ENCODE measurements at regions not wholly inside any gene's neighbourhood (a gene's known extent, or its start where the extent isn't known, plus 50 kb on each side); places are given as distances from the start of the nearest gene placed in this dataset.
"Not testable (repeated sequence)": the region's sequence is repeated elsewhere in the genome, so short reads cannot be mapped to it uniquely, and the experiment has no call there.

DNA sequence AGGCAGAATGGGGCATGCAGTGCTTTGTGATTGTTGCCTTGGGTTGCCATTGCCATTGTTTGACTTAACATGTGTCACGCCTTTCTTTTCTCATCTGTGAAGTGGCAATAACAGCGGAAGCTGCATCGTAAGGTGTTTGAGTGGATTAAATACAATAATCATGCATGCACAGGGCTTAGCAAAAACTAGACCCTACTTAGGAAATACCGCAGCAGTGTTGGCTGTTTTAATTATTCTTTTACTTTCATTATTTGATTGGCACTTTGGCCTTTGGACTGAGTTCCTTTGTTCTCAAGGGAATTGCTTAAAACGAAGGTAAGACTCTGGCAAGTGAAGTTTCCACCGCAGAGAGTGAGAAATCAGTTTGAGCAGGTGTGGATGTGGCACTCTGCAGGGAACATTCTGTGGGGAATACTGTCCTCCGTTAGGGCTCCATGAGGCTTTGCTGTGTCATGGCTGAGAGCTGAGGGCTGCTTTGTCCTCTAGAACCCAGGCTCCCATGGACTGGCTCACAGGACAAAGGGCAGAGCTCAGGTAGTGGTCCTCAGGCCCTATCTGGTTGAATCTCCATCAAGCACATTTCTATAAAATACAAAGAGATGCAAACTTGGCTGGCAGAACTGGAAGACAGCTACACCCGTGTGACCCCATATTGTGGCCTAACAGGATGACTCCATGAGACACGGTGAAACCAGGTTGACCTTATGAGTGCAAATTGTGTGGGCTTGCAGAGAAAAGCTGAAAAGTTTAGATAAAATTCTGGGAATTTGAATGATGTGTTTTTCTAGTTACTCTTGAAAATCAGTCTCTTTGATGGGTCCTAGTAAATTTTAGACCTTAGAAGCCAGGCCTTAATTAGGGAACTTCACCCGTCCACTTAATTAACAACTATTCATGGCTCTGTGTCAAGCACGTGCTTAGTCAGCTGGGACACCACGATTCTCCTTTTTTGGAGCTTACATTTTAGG lies 407.2 kb downstream of the KCNRG start:
- DNase-seq, result peak; percentile 4

GRCh38 chr13:50424993-50425392 lies 409.7 kb downstream of the KCNRG start:
- DNase-seq, result no peak

DNA sequence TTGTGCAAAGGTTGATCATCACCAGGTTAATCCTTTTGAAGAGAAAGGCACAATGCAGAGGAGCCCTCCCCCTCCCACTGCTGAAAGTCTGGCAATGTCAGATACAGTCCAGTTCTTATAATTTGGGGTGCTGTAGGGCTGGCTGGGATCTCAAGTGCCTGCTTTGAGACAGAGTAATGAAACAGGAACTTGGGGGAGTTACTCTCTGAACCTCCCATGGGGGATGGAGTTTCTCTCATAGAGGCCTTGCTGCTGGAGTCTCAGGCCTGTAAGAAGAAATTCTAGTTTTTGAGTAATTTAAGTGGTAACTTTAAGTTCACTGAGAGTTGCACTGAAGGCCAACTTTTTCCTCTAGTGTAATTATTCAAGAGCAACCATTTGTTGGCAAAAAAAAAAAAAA lies 410.5 kb downstream of the KCNRG start:
- peak; percentile 39 for DNase-seq

GRCh38 chr13:50426927-50427326 lies 411.7 kb downstream of the KCNRG start:
- DNase-seq, result no peak

GRCh38 chr13:50427511-50427910 lies 412.3 kb downstream of the KCNRG start:
- not testable (repeated sequence) for DNase-seq

DNA sequence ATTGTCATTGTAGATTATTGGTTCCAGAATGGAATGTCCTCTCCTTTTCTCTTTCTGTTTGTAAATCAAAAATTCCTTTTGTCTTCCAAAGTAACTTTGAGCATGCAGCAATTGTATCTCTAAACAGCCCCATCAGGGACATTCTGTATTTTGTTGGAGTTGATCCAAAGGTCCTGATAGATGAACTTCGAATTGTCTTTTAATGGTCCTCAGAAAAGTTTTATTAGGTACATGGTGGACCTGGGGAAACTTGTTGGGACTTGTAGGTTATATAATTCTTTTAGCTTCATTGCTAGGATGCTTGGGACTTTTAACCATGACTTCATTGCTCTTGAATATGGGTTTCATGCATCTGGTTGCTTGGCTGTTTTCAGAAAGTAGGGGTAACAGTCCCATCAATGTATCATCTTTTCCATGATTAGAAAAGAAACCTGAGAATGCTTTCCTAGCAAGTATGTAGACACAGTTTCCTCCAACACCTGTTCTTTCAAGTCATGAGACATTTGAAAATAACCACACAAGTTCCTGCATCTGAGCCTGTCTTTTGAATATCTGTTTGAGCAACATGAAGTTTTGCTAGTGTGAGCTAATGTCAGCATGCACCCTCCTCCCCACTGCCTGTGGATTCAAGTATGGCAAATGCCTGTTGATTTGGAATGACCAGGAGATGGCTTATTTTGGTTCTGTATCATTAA lies 413.1 kb downstream of the KCNRG start:
- DNase-seq, result no peak

- no peak for DNase-seq
Measured at GRCh38 chr13:50435011-50435410, 408.5 kb downstream of the DLEU7 start.

DNA sequence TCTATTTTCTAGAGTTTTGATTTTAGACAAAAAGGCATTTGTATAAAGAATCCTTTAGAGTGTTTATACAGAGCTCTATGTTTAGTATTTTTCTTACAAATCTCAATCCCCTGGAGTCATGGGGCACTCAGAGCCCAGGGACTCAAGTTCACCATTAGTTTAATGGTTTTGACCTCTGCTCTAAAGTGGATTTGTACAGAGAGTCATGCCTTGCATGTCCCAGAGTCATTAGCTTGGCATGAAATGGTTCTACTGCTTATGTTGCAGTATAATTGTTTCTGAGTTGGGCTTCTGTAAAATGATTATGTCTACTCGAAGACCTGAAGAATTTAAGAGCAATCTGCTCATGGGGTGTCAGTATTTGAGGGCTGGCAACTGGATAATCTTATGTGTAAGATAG lies 406.2 kb downstream of the DLEU7 start:
- DNase-seq, result no peak

DNA sequence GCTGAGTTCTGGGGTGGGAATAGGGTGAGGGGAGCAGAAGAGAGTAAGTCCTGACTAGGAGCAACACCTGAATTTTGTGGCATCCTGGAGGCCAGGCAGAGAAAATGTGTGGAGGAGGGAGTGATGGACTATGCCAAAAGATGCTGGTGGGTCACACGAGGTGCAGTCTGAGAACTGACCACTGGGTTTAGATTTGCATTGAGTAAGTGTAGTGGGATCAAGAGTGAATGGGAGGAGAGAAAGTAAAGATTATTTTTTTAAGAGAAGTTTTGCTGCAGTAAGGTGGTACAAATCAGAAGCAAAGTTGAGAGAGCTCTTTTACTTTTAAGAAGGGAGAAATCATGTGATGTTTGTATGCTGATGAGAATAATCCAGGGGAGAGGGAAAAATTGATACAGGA lies 405.1 kb downstream of the DLEU7 start:
- no peak for DNase-seq

- no peak for DNase-seq
Measured at GRCh38 chr13:50441130-50441529, 402.4 kb downstream of the DLEU7 start.

DNA sequence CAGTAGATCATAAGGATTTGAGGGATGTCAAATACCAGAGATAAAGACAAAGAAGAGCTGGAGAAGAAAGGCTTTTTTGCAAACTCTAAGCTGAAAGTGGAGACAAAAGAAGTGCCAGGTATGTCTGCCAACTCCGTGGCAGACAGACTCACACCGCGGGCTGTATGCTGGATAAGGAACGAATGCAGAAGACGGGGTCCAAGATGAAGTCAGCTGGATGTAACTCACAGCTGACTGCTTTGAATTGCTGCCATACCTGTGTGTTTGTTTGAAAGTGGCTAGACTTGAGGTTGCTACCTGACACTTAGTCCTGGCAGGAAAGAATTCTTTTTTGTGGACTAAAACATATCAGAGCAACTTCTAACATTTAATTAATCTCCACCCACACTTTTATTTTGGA lies 398.8 kb downstream of the DLEU7 start:
- no peak for DNase-seq

- DNase-seq, result no peak
Measured at GRCh38 chr13:50446611-50447010, 396.9 kb downstream of the DLEU7 start.

DNA sequence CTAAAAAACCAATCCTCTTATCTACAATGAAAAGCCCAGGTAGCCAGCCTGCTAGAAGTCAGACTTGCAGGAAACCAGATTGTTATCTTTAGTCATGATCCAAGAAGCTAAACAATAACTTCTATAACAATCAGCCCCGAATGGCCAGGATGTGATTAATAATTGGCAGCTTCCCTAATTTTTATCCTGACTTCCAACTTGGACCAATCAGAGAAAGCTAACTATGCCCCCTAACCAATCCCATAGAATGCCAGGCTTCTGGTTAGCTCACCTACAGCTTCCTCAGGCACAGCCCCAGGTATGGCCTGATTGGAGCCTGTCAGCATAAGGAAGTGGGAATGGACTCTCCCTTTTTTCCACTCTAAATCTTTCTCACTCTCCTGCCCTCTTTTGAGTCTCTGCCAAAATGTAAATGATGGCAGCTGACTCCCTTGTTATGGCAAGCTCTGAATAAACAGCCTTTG lies 394.9 kb downstream of the DLEU7 start:
- no peak for DNase-seq

- no peak for DNase-seq
Measured at GRCh38 chr13:50449465-50449864, 394.0 kb downstream of the DLEU7 start.

DNA sequence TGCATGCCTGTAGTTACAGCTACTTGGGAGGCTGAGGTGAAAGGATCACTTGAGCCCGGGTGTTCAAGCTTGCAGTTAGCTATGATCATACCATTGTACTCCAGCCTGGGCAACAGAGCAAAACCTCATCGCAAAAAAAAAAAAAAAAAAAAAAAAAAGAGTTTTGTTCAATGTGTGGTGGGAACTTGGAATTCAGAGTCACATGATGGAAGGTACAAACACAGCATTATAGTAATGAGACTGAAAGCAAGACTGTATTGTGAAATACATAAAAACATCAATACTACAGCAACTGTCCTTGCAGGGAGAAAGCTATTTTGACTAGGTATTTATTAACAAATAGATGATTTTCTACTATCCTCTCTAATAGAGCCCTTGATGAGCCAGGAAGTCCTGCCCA lies 393.2 kb downstream of the DLEU7 start:
- DNase-seq, result no peak

DNA sequence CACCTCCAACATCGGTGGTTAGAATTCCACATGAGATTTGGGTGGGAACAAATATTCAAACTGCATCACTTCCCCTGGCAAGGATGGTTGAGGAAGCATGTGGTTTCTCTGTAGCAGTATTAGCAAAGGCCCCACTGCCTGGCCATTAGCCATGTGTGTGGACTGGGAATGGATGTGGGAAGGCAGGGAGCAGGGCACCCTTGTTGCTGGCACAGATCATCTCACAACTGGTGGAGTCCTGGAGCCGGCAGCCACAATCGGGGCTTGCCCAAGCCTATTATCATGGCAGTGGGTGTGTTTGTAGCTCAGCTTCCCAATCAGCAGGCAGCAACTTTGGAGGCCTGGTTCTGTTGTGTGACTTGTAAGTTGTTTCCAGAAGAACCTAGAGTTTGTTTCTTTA lies 391.9 kb downstream of the DLEU7 start:
- DNase-seq, result no peak

DNA sequence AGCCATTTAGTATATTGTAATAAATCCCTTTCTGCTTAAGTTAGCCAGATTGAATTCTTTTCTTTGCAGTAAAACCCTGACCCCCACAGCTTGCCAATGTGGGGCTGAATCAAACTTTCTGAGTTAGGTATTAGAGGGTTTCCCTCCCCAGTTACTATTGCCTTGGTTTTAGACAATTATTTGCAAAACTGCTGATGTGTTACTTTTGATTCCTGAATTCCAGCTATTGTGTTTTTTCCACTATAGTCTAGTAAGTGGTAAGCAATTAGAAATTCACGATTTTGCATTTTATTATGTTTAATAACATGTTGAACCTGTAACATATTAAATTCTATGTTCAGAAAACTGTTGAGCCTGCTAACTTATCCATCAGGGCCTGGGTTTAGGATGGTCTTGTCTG lies 391.5 kb downstream of the DLEU7 start:
- DNase-seq, result no peak

DNA sequence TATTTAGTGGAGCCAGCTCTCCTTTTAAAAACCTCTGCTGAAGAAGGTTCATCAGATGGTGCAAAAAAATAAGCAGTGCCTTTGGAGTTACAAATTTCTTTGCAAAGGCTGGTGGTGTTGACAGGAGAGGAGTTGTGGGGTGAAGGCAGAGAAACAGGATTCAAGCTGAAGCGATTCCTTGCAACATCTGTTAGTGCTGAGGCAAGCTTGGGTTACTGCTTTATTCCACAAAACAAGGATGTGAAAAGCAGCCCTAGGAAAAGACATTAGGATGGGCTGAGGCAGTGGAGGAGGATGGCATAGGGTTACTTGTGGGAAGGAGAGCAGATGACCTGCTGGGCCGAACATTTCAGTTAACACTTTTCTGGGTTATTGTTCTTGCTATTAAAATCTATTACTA lies 390.7 kb downstream of the DLEU7 start:
- DNase-seq, result no peak

GRCh38 chr13:50453188-50453587 lies 390.3 kb downstream of the DLEU7 start:
- no peak for DNase-seq

- DNase-seq, result no peak
Measured at GRCh38 chr13:50456111-50456510, 387.4 kb downstream of the DLEU7 start.

DNA sequence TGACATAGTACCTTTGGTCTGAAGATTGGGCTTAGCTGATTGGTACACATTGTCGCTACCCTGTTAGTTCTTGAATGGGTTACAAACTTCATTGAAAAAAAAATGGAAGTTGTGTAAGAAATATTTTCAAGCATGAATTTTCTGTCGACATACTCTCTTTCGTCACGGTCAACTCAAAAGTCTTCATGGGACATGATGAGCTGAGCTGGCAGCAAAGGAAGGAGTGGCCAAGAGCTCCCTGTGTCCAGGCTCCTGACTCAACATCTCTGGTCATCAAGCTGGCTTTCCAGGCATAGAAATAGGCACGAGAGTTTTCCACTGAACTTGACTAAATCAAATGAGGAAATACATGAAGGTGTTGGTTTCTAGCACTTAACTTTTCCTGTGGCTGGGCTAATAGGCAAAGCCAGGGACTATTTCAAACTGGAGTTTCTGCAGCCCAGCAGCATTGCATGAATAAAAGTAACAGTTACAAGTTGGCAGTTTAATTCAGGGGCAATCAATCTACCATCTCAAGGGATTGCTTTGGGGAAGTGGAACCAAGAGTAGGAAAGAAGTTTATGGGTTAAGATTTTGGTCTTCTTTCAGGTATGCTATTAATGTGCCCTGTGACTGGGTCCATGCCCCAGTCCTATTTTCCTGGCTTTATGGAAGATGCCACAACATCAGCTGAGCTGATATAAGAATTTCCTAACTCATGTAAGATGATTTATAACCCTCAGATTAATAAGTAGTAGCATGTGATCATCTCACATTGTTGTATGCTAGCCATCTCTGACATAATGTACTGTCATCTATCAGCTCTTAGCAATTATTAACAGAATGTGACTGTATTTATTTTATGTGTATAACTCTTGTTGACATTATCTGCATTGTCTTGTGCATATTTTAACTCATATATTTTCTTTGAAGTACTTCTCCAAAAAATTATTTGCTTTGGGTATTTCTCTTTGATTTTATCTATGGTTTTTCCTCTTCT lies 385.8 kb downstream of the DLEU7 start:
- no peak for DNase-seq

- peak; percentile 8 for DNase-seq
Measured at GRCh38 chr13:50459046-50459445, 384.4 kb downstream of the DLEU7 start.

DNA sequence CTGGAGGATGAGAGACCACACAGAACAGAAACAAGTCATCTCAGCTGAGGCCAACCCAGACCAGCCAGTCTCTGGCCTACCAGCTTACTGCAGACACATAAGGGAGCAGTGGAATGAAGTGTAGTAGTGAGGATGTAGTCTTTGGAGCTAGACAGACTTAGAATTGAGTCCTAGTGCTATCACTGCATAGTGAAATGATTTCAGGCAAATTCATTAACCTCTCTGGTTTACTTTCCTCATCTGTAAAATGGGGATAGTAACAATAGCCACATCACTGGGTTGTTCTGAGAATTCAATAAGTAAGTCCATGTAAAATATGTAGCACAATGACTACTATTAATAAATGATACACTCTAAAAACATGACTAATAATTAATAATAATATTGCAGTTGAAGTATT lies 383.8 kb downstream of the DLEU7 start:
- no peak for DNase-seq
